ENCODE measurements at regions not wholly inside any gene's neighbourhood (a gene's known extent, or its start where the extent isn't known, plus 50 kb on each side); places are given as distances from the start of the nearest gene placed in this dataset.
A peak's percentile ranks its signal among the peaks of the same experiment; 100 is the strongest.

DNA sequence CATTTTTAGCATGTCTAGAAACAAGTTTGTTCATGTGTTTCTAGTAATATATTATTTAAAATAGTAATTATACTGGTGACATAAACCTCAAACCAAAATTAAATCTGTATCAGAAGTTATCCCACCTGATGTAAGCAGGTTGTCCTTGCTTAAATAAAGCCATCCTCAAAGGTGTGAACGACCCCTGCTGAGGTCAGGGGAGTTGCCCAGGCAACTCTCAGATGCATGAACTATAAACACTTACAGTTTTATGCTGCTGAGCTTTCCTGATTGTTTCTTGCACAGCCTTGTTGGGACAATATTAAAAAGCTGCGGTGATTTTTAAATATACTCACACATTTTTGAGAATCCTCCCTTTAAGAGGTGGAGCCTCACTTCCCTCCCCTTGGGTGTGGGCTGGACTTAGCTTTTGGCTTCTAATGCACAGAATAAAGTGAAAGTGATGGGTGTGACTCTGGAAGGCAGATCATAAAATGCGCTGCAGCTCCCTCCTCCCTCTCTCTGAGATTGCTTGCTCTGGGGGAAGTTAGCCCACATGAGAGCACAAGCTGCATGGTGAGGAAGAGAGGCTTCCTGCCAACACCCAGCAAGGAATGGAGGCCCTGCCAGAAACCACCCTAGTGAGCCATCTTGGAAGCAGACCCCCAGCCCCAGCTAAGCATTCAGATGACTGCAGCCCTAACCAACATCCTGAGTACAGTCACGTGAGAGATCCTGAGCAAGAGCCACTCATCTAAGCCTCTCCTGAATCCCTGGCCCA lies 152.7 kb downstream of the SKIDA1 start:
- H3K4me1 ChIP-seq (ENCODE audit: control insufficient read depth in 2 of 3, insufficient read depth in 2 of 3, low read depth in 1 of 3, low read length in 3 of 3) = peaks cover 0 to 3% (median 3%) of the 10 kb centered on the region in 3 donors
- no peaks in the 10 kb centered on the region for H3K27me3 ChIP-seq (ENCODE audit: control insufficient read depth, insufficient read depth, low read length)
- H3K9me3 ChIP-seq (ENCODE audit: control insufficient read depth in 2 of 3, insufficient read depth in 1 of 3, low read length in 3 of 3) = no peaks in the 10 kb centered on the region
- H3K36me3 ChIP-seq (ENCODE audit: control insufficient read depth in 2 of 3, insufficient read depth in 3 of 3, low read length in 3 of 3) = no peaks in the 10 kb centered on the region
- no peak overlapping the region for H3K9ac ChIP-seq (ENCODE audit: low read length in 3 of 3)
- peak overlapping the region in 2 of 3 donors; percentile 5 to 43 for H3K4me3 ChIP-seq (ENCODE audit: low read length in 3 of 3)
- intact Hi-C loops (cut with DNase I) = no loop called here
- peak in 4 of 5 donors; percentile 59 to 92 (median 70) for DNase-seq
- TF ChIP-seq, protein P1, sequence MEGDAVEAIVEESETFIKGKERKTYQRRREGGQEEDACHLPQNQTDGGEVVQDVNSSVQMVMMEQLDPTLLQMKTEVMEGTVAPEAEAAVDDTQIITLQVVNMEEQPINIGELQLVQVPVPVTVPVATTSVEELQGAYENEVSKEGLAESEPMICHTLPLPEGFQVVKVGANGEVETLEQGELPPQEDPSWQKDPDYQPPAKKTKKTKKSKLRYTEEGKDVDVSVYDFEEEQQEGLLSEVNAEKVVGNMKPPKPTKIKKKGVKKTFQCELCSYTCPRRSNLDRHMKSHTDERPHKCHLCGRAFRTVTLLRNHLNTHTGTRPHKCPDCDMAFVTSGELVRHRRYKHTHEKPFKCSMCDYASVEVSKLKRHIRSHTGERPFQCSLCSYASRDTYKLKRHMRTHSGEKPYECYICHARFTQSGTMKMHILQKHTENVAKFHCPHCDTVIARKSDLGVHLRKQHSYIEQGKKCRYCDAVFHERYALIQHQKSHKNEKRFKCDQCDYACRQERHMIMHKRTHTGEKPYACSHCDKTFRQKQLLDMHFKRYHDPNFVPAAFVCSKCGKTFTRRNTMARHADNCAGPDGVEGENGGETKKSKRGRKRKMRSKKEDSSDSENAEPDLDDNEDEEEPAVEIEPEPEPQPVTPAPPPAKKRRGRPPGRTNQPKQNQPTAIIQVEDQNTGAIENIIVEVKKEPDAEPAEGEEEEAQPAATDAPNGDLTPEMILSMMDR (IDR thresholded peaks at IDR 0.05; ENCODE audit: borderline replicate concordance, extremely low read depth, insufficient read depth) = no peak
- no peak overlapping the region for H3K27ac ChIP-seq (ENCODE audit: low read depth in 2 of 2, low read length in 2 of 2)
- no peak for FAIRE-seq

DNA sequence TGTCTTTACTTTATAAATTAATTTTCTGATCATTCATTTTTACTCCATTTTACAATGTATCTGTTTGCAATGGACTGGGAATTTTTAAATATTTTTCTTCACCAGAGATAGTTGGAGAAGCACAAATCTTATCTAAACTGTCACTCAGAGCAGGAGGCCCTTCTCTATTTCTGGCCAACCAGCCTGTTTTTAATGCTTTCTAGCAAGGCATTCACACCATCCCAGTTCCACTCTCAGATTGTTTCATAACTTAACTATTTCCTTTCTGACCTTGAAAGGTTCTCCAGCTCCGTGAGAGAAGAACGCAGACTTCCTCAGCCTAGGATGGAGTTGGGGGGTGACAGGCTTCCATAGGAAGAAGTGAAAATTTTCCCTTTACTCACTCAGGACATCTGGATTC lies 155.8 kb downstream of the SKIDA1 start:
- peak in 1 of 5 donors; percentile 29 for DNase-seq
- Histone ChIP-seq H3K4me1 (ENCODE audit: control insufficient read depth in 2 of 3, insufficient read depth in 2 of 3, low read depth in 1 of 3, low read length in 3 of 3) (peaks cover 3% of the 10 kb centered on the region in 3 donors), H3K9ac (ENCODE audit: low read length in 3 of 3) (no peak overlapping the region), H3K4me3 (ENCODE audit: low read length in 3 of 3) (no peak overlapping the region), H3K27ac (ENCODE audit: low read depth in 2 of 2, low read length in 2 of 2) (no peak overlapping the region), H3K36me3 (ENCODE audit: control insufficient read depth in 2 of 3, insufficient read depth in 3 of 3, low read length in 3 of 3) (no peaks in the 10 kb centered on the region), H3K27me3 (ENCODE audit: control insufficient read depth, insufficient read depth, low read length) (no peaks in the 10 kb centered on the region), H3K9me3 (ENCODE audit: control insufficient read depth in 2 of 3, insufficient read depth in 1 of 3, low read length in 3 of 3) (no peaks in the 10 kb centered on the region)
- TF ChIP-seq, protein P1 (IDR thresholded peaks at IDR 0.05; ENCODE audit: borderline replicate concordance, extremely low read depth, insufficient read depth) = no peak
- intact Hi-C loops (cut with DNase I) = no loop called here
- no peak for FAIRE-seq

DNA sequence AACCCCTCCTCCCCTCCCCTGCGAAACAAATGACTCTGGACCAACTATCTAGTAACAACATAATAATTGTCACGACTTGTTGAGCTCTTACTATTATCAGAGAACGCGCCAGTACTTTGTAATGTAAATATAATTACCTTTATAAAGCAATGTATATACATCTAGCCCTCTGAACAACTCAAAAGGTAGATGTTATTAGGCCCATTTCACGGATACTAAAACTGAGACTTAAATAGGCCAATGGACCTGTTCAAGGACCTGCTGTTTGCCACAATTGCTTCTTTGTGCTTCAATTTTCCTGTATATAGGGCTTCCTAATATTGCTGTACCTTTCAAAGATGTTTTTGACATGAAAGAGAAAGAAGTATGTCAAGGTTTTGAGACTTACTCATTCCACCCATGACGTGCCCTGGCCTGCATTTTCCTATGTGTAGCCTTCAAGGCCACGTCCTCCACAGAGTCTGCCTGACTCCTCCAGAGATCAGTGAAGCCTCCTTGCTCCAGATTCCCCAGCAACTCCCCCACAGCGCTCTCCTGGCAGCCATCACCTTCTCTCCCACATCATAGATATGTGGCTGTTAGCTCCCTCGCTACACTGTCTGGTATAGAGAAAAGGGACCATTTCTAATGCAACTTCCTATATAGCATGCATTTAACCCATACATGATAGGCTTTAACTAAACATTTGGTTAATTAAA lies 156.6 kb downstream of the SKIDA1 start:
- Histone ChIP-seq H3K4me1 (ENCODE audit: control insufficient read depth in 2 of 3, insufficient read depth in 2 of 3, low read depth in 1 of 3, low read length in 3 of 3) (peaks cover 8 to 10% (median 8%) of the 10 kb centered on the region in 3 donors), H3K27me3 (ENCODE audit: control insufficient read depth, insufficient read depth, low read length) (no peaks in the 10 kb centered on the region), H3K36me3 (ENCODE audit: control insufficient read depth in 2 of 3, insufficient read depth in 3 of 3, low read length in 3 of 3) (no peaks in the 10 kb centered on the region), H3K27ac (ENCODE audit: low read depth in 2 of 2, low read length in 2 of 2) (no peak overlapping the region), H3K9me3 (ENCODE audit: control insufficient read depth in 2 of 3, insufficient read depth in 1 of 3, low read length in 3 of 3) (no peaks in the 10 kb centered on the region), H3K9ac (ENCODE audit: low read length in 3 of 3) (no peak overlapping the region), H3K4me3 (ENCODE audit: low read length in 3 of 3) (no peak overlapping the region)
- TF ChIP-seq, protein P1 (IDR thresholded peaks at IDR 0.05; ENCODE audit: borderline replicate concordance, extremely low read depth, insufficient read depth) = no peak
- intact Hi-C loops (cut with DNase I) = no loop called here
- DNase-seq (peak in 4 of 5 donors; percentile 44 to 71 (median 66)), FAIRE-seq (no peak)
